Common myeloid progenitor, CD34-positive (primary cell): ENCODE measurements at regions not wholly inside any gene's neighbourhood (a gene's known extent, or its start where the extent isn't known, plus 50 kb on each side); places are given as distances from the start of the nearest gene placed in this dataset.

Experiments used
- CTCF ChIA-PET: fragments of 350-600 bp; sonication (Branson Sonifier 250); formaldehyde crosslinking; loops from one replicate; lab custom pipeline; 2021; ENCODE audit warnings: antibody characterized with exemption; lab: Charles Lee
- POLR2A ChIA-PET: fragments of 350-600 bp; sonication (Branson Sonifier 250); formaldehyde crosslinking; loops from one replicate; lab custom pipeline; 2021; ENCODE audit warnings: antibody characterized with exemption; lab: Charles Lee
- DNase-seq, 3 donors: peaks; one replicate each; pipeline versions ENCODE4 v3.0.0 to v3.0.0-alpha.2; 2013
- H3K27ac ChIP-seq, 2 experiments: 1 replicate in 1 of 2; 2 replicates in 1 of 2; pipeline ENCODE4 v1.7.0; 2013; ENCODE audit warnings: inconsistent platforms in 2 of 2, low read length in 2 of 2, mild to moderate bottlenecking in 2 of 2, low read depth in 1 of 2, moderate library complexity in 1 of 2; ENCODE audit not compliant: severe bottlenecking in 2 of 2, insufficient read depth in 1 of 2, poor library complexity in 1 of 2
- H3K27me3 ChIP-seq, 5 experiments: replicated peaks in 2 of 5; 1 replicate in 3 of 5; 2 replicates in 2 of 5; pipeline versions ENCODE4 v1.6.1 to v1.7.0; 2013; ENCODE audit warnings: low read length in 4 of 5, mild to moderate bottlenecking in 2 of 5, moderate library complexity in 2 of 5, inconsistent platforms in 1 of 5; ENCODE audit not compliant: insufficient read depth in 5 of 5, control insufficient read depth in 4 of 5
- H3K36me3 ChIP-seq, 4 experiments: 1 replicate in 2 of 4; 2 replicates in 2 of 4; pipeline versions ENCODE4 v1.6.1 to v1.7.0; 2013; ENCODE audit warnings: low read length in 3 of 4, control low read depth in 1 of 4, mild to moderate bottlenecking in 1 of 4; ENCODE audit not compliant: control insufficient read depth in 4 of 4, insufficient read depth in 4 of 4
- H3K4me1 ChIP-seq, 4 experiments: 1 replicate in 3 of 4; 2 replicates in 1 of 4; pipeline versions ENCODE4 v1.6.1 to v1.7.1; 2013; ENCODE audit warnings: low read length in 3 of 4, mild to moderate bottlenecking in 3 of 4, control low read depth in 1 of 4, inconsistent platforms in 1 of 4, moderate library complexity in 1 of 4; ENCODE audit not compliant: control insufficient read depth in 4 of 4, insufficient read depth in 4 of 4; ENCODE audit errors: control extremely low read depth in 1 of 4
- H3K4me3 ChIP-seq, 7 experiments: 1 replicate in 4 of 7; 2 replicates in 3 of 7; pipeline versions ENCODE4 v1.5.1 to v1.7.0; 2013; ENCODE audit warnings: mild to moderate bottlenecking in 7 of 7, low read length in 6 of 7, moderate library complexity in 6 of 7, inconsistent platforms in 2 of 7, low read depth in 2 of 7, control low read depth in 1 of 7; ENCODE audit not compliant: insufficient read depth in 4 of 7, control insufficient read depth in 1 of 7; ENCODE audit errors: extremely low read depth in 1 of 7
- H3K9me3 ChIP-seq, 5 experiments: 1 replicate in 4 of 5; 2 replicates in 1 of 5; pipeline versions ENCODE4 v1.6.1 to v1.7.1; 2013; ENCODE audit warnings: low read length in 4 of 5, mild to moderate bottlenecking in 2 of 5, inconsistent platforms in 1 of 5, low read depth in 1 of 5, moderate library complexity in 1 of 5; ENCODE audit not compliant: control insufficient read depth in 4 of 5, insufficient read depth in 2 of 5; ENCODE audit errors: control extremely low read depth in 1 of 5
- WGBS: methylation state at CpG from one replicate; pipeline ENCODE4 v1.1.5; 2013; ENCODE audit not compliant: insufficient coverage; 5-methylcytosine and 5-hydroxymethylcytosine counted together

GRCh38 chr1:219398815-219399396 is 214.0 kb downstream of the ZC3H11B start:
- Histone ChIP-seq H3K27me3 (no peaks in the 10 kb centered on the region), H3K4me1 (no peaks in the 10 kb centered on the region), H3K9me3 (peaks cover 0 to 9% (median 3%) of the 10 kb centered on the region in 5 experiments), H3K4me3 (no peak overlapping the region), H3K27ac (no peak overlapping the region), H3K36me3 (no peaks in the 10 kb centered on the region)
- CTCF ChIA-PET: no interaction called here
- POLR2A ChIA-PET: no interaction called here
- DNase-seq: no peak
- 88% methylated on average over 2 of the region's 2 CpGs for WGBS

- Histone ChIP-seq H3K36me3 (no peaks in the 10 kb centered on the region), H3K4me1 (no peaks in the 10 kb centered on the region), H3K27me3 (no peaks in the 10 kb centered on the region), H3K27ac (no peak overlapping the region), H3K4me3 (no peak overlapping the region), H3K9me3 (peaks cover 0 to 14% (median 3%) of the 10 kb centered on the region in 5 experiments)
- CTCF ChIA-PET: no interaction called here
- whole genome bisulfite sequencing: no CpG with 5 or more reads among the region's 1 CpG
- no peak for DNase-seq
- POLR2A ChIA-PET: no interaction called here
Measured at GRCh38 chr1:219397511-219397910, 215.4 kb downstream of the ZC3H11B start.

- DNase-seq: no peak
- ChIA-PET CTCF (no interaction called here), POLR2A (no interaction called here)
Measured at GRCh38 chr1:219391297-219391696, 217.6 kb downstream of the LYPLAL1 start.

GRCh38 chr1:219387211-219387610 is 213.5 kb downstream of the LYPLAL1 start:
- Histone ChIP-seq H3K27me3 (no peaks in the 10 kb centered on the region), H3K4me3 (no peak overlapping the region), H3K36me3 (no peaks in the 10 kb centered on the region), H3K9me3 (peaks cover 0 to 5% (median 0%) of the 10 kb centered on the region in 5 experiments), H3K27ac (no peak overlapping the region), H3K4me1 (no peaks in the 10 kb centered on the region)
- no CpG with 5 or more reads among the region's 1 CpG for WGBS
- ChIA-PET CTCF (interaction anchor here (1.4 kb wide), 1 partner anchor 1057 kb away, joined by 3 read pairs; no protein-coding TSS in a partner anchor), POLR2A (no interaction called here)
- no peak for DNase-seq

More at GRCh38 chr1:219391297-219391696, 217.6 kb downstream of the LYPLAL1 start:
- H3K27me3 ChIP-seq: no peaks in the 10 kb centered on the region
- no peak overlapping the region for H3K27ac ChIP-seq
- H3K4me1 ChIP-seq: no peaks in the 10 kb centered on the region
- no peak overlapping the region for H3K4me3 ChIP-seq
- peaks cover 0 to 12% (median 5%) of the 10 kb centered on the region in 5 experiments for H3K9me3 ChIP-seq
- no peaks in the 10 kb centered on the region for H3K36me3 ChIP-seq

- no peaks in the 10 kb centered on the region for H3K36me3 ChIP-seq
- no peaks in the 10 kb centered on the region for H3K4me1 ChIP-seq
- H3K27ac ChIP-seq: no peak overlapping the region
- H3K9me3 ChIP-seq: no peaks in the 10 kb centered on the region
- peak; percentile 16 to 38 (median 29) for DNase-seq
- no peak overlapping the region for H3K4me3 ChIP-seq
- WGBS: 90% methylated on average over 2 of the region's 3 CpGs
- H3K27me3 ChIP-seq: no peaks in the 10 kb centered on the region
- ChIA-PET CTCF (interaction anchor here (0.8 to 0.9 kb wide), 2 partner anchors 91 to 1057 kb away, joined by 3 read pairs; no protein-coding TSS in a partner anchor), POLR2A (no interaction called here)
Measured at GRCh38 chr1:219385787-219386427, 212.2 kb downstream of the LYPLAL1 start.

- Histone ChIP-seq H3K9me3 (no peaks in the 10 kb centered on the region), H3K27ac (no peak overlapping the region), H3K36me3 (no peaks in the 10 kb centered on the region), H3K27me3 (no peaks in the 10 kb centered on the region), H3K4me1 (no peaks in the 10 kb centered on the region), H3K4me3 (no peak overlapping the region)
- ChIA-PET CTCF (no interaction called here), POLR2A (no interaction called here)
- DNase-seq: no peak
Measured at GRCh38 chr1:219383281-219383680, 209.6 kb downstream of the LYPLAL1 start.

GRCh38 chr1:219381396-219381795 is 207.7 kb downstream of the LYPLAL1 start:
- Histone ChIP-seq H3K9me3 (no peaks in the 10 kb centered on the region), H3K4me1 (no peaks in the 10 kb centered on the region), H3K4me3 (no peak overlapping the region), H3K36me3 (no peaks in the 10 kb centered on the region), H3K27ac (no peak overlapping the region), H3K27me3 (no peaks in the 10 kb centered on the region)
- ChIA-PET CTCF (no interaction called here), POLR2A (no interaction called here)
- DNase-seq: no peak
- WGBS: no CpG with 5 or more reads among the region's 1 CpG
